ENCODE measurements at regions not wholly inside any gene's neighbourhood (a gene's known extent, or its start where the extent isn't known, plus 50 kb on each side); places are given as distances from the start of the nearest gene placed in this dataset.

DNA sequence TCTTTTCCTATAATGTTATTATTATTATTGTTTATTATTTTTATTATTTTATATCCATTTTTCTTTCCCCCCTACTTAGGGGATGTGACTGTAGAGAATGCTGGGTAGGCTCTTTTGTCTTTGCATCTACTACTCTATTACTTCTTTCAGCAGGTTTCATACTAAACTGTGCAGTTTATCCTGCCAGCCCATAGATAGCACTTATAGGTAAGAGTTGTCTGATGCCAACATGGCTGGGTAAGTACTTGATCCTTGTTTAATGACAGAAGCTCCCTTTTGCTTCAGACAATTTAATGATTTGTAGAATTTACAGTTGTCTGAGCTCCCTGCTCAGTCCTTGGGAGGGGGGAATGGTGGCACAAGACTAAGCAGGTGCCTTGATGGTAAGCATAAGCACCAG, 262.9 kb upstream of the CDH2 start:
- no peak for DNase-seq
- no peak overlapping the region for H3K4me3 Mint-ChIP-seq
- POLR2A ChIA-PET, result no interaction called here
- Histone ChIP-seq H3K9ac (ENCODE audit: low read length) (no peak overlapping the region), H3K27me3 (replicated peaks in 1 of 4; ENCODE audit: control extremely low read depth in 1 of 4, control insufficient read depth in 3 of 4, insufficient read depth in 4 of 4, low read length in 3 of 4) (no peaks in the 10 kb centered on the region), H3K27ac (ENCODE audit: low read length in 2 of 2) (no peak overlapping the region), H3K9me3 (ENCODE audit: control extremely low read depth in 1 of 3, control insufficient read depth in 2 of 3, insufficient read depth in 1 of 3, low read length in 2 of 3) (peaks cover 0 to 10% (median 0%) of the 10 kb centered on the region in 3 donors), H3K4me2 (replicated peaks; ENCODE audit: low read depth, low read length, poor library complexity, severe bottlenecking) (no peak overlapping the region), H3K4me3 (ENCODE audit: control extremely low read depth in 1 of 5, extremely low read depth in 1 of 5, insufficient read depth in 1 of 5, low read depth in 2 of 5, low read length in 4 of 5) (no peak overlapping the region), H2AFZ (ENCODE audit: insufficient read depth, low read depth, low read length, poor library complexity, severe bottlenecking) (no peak overlapping the region), H3K36me3 (replicated peaks in 1 of 2; ENCODE audit: control extremely low read depth in 1 of 2, control insufficient read depth in 1 of 2, extremely low read depth in 1 of 2, insufficient read depth in 2 of 2, low read length in 1 of 2) (no peaks in the 10 kb centered on the region), H3K79me2 (ENCODE audit: control insufficient read depth, insufficient read depth, low read length) (no peaks in the 10 kb centered on the region), H3K4me1 (ENCODE audit: control insufficient read depth in 2 of 2, insufficient read depth in 2 of 2, low read length in 2 of 2) (no peaks in the 10 kb centered on the region), H4K20me1 (ENCODE audit: control insufficient read depth, insufficient read depth, low read length, poor library complexity, severe bottlenecking) (no peaks in the 10 kb centered on the region)
- no peak for TF ChIP-seq EZH2 (IDR thresholded peaks at IDR 0.05; ENCODE audit: borderline replicate concordance, insufficient read depth, low read depth, low read length, poor library complexity, severe bottlenecking)
- TF ChIP-seq, protein P1, sequence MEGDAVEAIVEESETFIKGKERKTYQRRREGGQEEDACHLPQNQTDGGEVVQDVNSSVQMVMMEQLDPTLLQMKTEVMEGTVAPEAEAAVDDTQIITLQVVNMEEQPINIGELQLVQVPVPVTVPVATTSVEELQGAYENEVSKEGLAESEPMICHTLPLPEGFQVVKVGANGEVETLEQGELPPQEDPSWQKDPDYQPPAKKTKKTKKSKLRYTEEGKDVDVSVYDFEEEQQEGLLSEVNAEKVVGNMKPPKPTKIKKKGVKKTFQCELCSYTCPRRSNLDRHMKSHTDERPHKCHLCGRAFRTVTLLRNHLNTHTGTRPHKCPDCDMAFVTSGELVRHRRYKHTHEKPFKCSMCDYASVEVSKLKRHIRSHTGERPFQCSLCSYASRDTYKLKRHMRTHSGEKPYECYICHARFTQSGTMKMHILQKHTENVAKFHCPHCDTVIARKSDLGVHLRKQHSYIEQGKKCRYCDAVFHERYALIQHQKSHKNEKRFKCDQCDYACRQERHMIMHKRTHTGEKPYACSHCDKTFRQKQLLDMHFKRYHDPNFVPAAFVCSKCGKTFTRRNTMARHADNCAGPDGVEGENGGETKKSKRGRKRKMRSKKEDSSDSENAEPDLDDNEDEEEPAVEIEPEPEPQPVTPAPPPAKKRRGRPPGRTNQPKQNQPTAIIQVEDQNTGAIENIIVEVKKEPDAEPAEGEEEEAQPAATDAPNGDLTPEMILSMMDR (IDR thresholded peaks at IDR 0.05), result no peak
- no peaks in the 10 kb centered on the region for H3K9me3 Mint-ChIP-seq (ENCODE audit: insufficient read depth)
- no peak overlapping the region for H3K27ac Mint-ChIP-seq
- intact Hi-C loops (cut with micrococcal nuclease), result no loop called here
- CTCF ChIA-PET, result no interaction called here
- H3K4me1 Mint-ChIP-seq, result no peaks in the 10 kb centered on the region
- ATAC-seq (ENCODE audit: low read depth), result no peak
- no peaks in the 10 kb centered on the region for H3K27me3 Mint-ChIP-seq

DNA sequence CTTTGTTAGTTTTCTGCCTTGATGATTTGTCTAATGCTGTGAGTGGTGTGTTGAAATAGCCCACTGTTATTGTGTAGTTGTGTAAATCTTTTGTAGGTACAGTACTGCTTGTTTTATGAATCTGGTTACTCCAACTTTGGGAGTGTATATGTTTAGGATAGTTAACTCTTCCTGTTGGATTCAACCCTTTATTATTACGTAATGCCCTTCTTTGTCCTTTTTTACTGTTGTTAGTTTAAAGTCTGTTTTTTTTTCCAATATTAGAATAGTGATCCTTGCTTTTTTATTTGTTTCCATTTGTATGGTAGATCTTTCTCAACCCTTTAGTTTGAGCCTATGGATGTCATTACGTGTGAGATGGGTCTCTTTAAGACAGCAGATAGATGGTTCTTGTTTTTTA, 261.5 kb upstream of the CDH2 start:
- intact Hi-C loops (cut with micrococcal nuclease), result no loop called here

More for the DNA sequence above, 261.5 kb upstream of the CDH2 start:
- ATAC-seq (ENCODE audit: low read depth), result no peak
- Histone ChIP-seq H3K4me3 (ENCODE audit: control extremely low read depth in 1 of 5, extremely low read depth in 1 of 5, insufficient read depth in 1 of 5, low read depth in 2 of 5, low read length in 4 of 5) (no peak overlapping the region), H3K9me3 (ENCODE audit: control extremely low read depth in 1 of 3, control insufficient read depth in 2 of 3, insufficient read depth in 1 of 3, low read length in 2 of 3) (peaks cover 0 to 10% (median 0%) of the 10 kb centered on the region in 3 donors), H3K4me1 (ENCODE audit: control insufficient read depth in 2 of 2, insufficient read depth in 2 of 2, low read length in 2 of 2) (no peaks in the 10 kb centered on the region), H3K27ac (ENCODE audit: low read length in 2 of 2) (no peak overlapping the region), H2AFZ (ENCODE audit: insufficient read depth, low read depth, low read length, poor library complexity, severe bottlenecking) (no peak overlapping the region), H3K9ac (ENCODE audit: low read length) (no peak overlapping the region), H3K36me3 (replicated peaks in 1 of 2; ENCODE audit: control extremely low read depth in 1 of 2, control insufficient read depth in 1 of 2, extremely low read depth in 1 of 2, insufficient read depth in 2 of 2, low read length in 1 of 2) (no peaks in the 10 kb centered on the region), H4K20me1 (ENCODE audit: control insufficient read depth, insufficient read depth, low read length, poor library complexity, severe bottlenecking) (no peaks in the 10 kb centered on the region), H3K4me2 (replicated peaks; ENCODE audit: low read depth, low read length, poor library complexity, severe bottlenecking) (no peak overlapping the region), H3K27me3 (replicated peaks in 1 of 4; ENCODE audit: control extremely low read depth in 1 of 4, control insufficient read depth in 3 of 4, insufficient read depth in 4 of 4, low read length in 3 of 4) (no peaks in the 10 kb centered on the region), H3K79me2 (ENCODE audit: control insufficient read depth, insufficient read depth, low read length) (no peaks in the 10 kb centered on the region)
- Mint-ChIP-seq H3K27ac (no peak overlapping the region), H3K9me3 (ENCODE audit: insufficient read depth) (peaks cover 2% of the 10 kb centered on the region), H3K27me3 (no peaks in the 10 kb centered on the region), H3K4me3 (no peak overlapping the region), H3K4me1 (no peaks in the 10 kb centered on the region)
- WGBS (ENCODE audit: insufficient coverage), result 100% methylated on average over 1 of the region's 2 CpGs
- CTCF ChIA-PET, result no interaction called here
- DNase-seq, result no peak
- TF ChIP-seq, protein P1 (IDR thresholded peaks at IDR 0.05), result no peak
- no peak for TF ChIP-seq EZH2 (IDR thresholded peaks at IDR 0.05; ENCODE audit: borderline replicate concordance, insufficient read depth, low read depth, low read length, poor library complexity, severe bottlenecking)
- POLR2A ChIA-PET, result no interaction called here

All from B cell (primary cell).